ENCODE measurements at regions not wholly inside any gene's neighbourhood (a gene's known extent, or its start where the extent isn't known, plus 50 kb on each side); places are given as distances from the start of the nearest gene placed in this dataset.

GRCh38 chr12:46049665-46050064 lies 59.3 kb upstream of the SCAF11 start:
- no peak for ATAC-seq (ENCODE audit: poor library complexity)
- H3K36me3 ChIP-seq (ENCODE audit: insufficient read depth, low read length) = no peaks in the 10 kb centered on the region
- H3K4me1 Mint-ChIP-seq (ENCODE audit: low read depth) = no peaks in the 10 kb centered on the region
- no peak overlapping the region for H3K4me3 ChIP-seq (ENCODE audit: low read length)
- peaks cover 25% of the 10 kb centered on the region for H3K27me3 Mint-ChIP-seq
- peaks cover 17 to 41% of the 10 kb centered on the region in 2 experiments for H3K9me3 ChIP-seq (ENCODE audit: control insufficient read depth in 1 of 2, insufficient read depth in 1 of 2, low read length in 2 of 2)
- H3K9me3 Mint-ChIP-seq = peaks cover 20% of the 10 kb centered on the region
- H3K27me3 ChIP-seq (ENCODE audit: control insufficient read depth in 1 of 2, insufficient read depth in 2 of 2, low read length in 2 of 2) = peaks cover 4 to 7% of the 10 kb centered on the region in 2 experiments
- TF ChIP-seq CTCF (IDR thresholded peaks at IDR 0.05) = no peak
- DNase-seq = no peak
- ChIA-PET CTCF (no interaction called here), POLR2A (interaction anchor here (0.9 kb wide), 1 partner anchor 410 kb away, joined by 4 read pairs; no protein-coding TSS in a partner anchor)
- H3K27ac ChIP-seq (ENCODE audit: low read depth in 1 of 2, low read length in 2 of 2) = no peak overlapping the region
- peaks cover 4% of the 10 kb centered on the region for H3K36me3 Mint-ChIP-seq (ENCODE audit: low read depth)
- intact Hi-C loops (cut with DNase I, micrococcal nuclease) = no loop called here
- no peak overlapping the region for H3K4me3 Mint-ChIP-seq
- H3K27ac Mint-ChIP-seq = no peak overlapping the region
- no peaks in the 10 kb centered on the region for H3K4me1 ChIP-seq (ENCODE audit: insufficient read depth, low read length)

- Histone ChIP-seq H3K36me3 (ENCODE audit: insufficient read depth, low read length) (no peaks in the 10 kb centered on the region), H3K27ac (ENCODE audit: low read depth in 1 of 2, low read length in 2 of 2) (no peak overlapping the region), H3K4me1 (ENCODE audit: insufficient read depth, low read length) (no peaks in the 10 kb centered on the region), H3K9me3 (ENCODE audit: control insufficient read depth in 1 of 2, insufficient read depth in 1 of 2, low read length in 2 of 2) (peaks cover 17 to 37% of the 10 kb centered on the region in 2 experiments), H3K27me3 (ENCODE audit: control insufficient read depth in 1 of 2, insufficient read depth in 2 of 2, low read length in 2 of 2) (peaks cover 3 to 7% of the 10 kb centered on the region in 2 experiments), H3K4me3 (ENCODE audit: low read length) (no peak overlapping the region)
- intact Hi-C loops (cut with DNase I, micrococcal nuclease) = no loop called here
- no peak for ATAC-seq (ENCODE audit: poor library complexity)
- TF ChIP-seq CTCF (IDR thresholded peaks at IDR 0.05) = no peak
- ChIA-PET POLR2A (no interaction called here), CTCF (no interaction called here)
- peaks cover 14% of the 10 kb centered on the region for H3K9me3 Mint-ChIP-seq
- H3K27ac Mint-ChIP-seq = no peak overlapping the region
- H3K36me3 Mint-ChIP-seq (ENCODE audit: low read depth) = peaks cover 4% of the 10 kb centered on the region
- H3K4me1 Mint-ChIP-seq (ENCODE audit: low read depth) = no peaks in the 10 kb centered on the region
- H3K4me3 Mint-ChIP-seq = no peak overlapping the region
- H3K27me3 Mint-ChIP-seq = peaks cover 18% of the 10 kb centered on the region
- no peak for DNase-seq
These were observed 56.1 kb upstream of the SCAF11 start for GRCh38 chr12:46046436-46046835.

- Histone ChIP-seq H3K27ac (ENCODE audit: low read depth in 1 of 2, low read length in 2 of 2) (no peak overlapping the region), H3K9me3 (ENCODE audit: control insufficient read depth in 1 of 2, insufficient read depth in 1 of 2, low read length in 2 of 2) (peaks cover 11 to 13% of the 10 kb centered on the region in 2 experiments), H3K27me3 (ENCODE audit: control insufficient read depth in 1 of 2, insufficient read depth in 2 of 2, low read length in 2 of 2) (no peaks in the 10 kb centered on the region), H3K4me1 (ENCODE audit: insufficient read depth, low read length) (no peaks in the 10 kb centered on the region), H3K36me3 (ENCODE audit: insufficient read depth, low read length) (no peaks in the 10 kb centered on the region), H3K4me3 (ENCODE audit: low read length) (no peak overlapping the region)
- Mint-ChIP-seq H3K9me3 (peaks cover 6% of the 10 kb centered on the region), H3K4me1 (ENCODE audit: low read depth) (no peaks in the 10 kb centered on the region), H3K4me3 (no peak overlapping the region), H3K27me3 (peaks cover 16% of the 10 kb centered on the region), H3K36me3 (ENCODE audit: low read depth) (no peaks in the 10 kb centered on the region), H3K27ac (no peak overlapping the region)
- TF ChIP-seq CTCF (IDR thresholded peaks at IDR 0.05) = no peak
- ChIA-PET CTCF (no interaction called here), POLR2A (no interaction called here)
- ATAC-seq (ENCODE audit: poor library complexity) (no peak), DNase-seq (no peak)
- intact Hi-C loops (cut with DNase I, micrococcal nuclease) = no loop called here
These were observed 53.7 kb upstream of the SCAF11 start for GRCh38 chr12:46043972-46044520.
